Lower lobe of right lung (tissue), 2 donors: ENCODE measurements at regions not wholly inside any gene's neighbourhood (a gene's known extent, or its start where the extent isn't known, plus 50 kb on each side); places are given as distances from the start of the nearest gene placed in this dataset.

Source experiments
- ATAC-seq, 2 donors: fragments of 200-7000 bp; cut with Tn5 transposase; one replicate each; pipeline ENCODE4 v1.9.1; 2020 to 2022; ENCODE audit warnings: mild to moderate bottlenecking in 2 of 2, moderate library complexity in 2 of 2
- DNase-seq: peaks from one replicate; pipeline ENCODE4 v3.0.0-alpha.2; 2020
- H3K27ac ChIP-seq: fragments of 200-600 bp; one replicate; pipeline ENCODE4 v1.8.0; 2022
- H3K27me3 ChIP-seq: fragments of 200-600 bp; one replicate; pipeline ENCODE4 v1.8.0; 2022; ENCODE audit warnings: low read depth
- H3K36me3 ChIP-seq: fragments of 200-600 bp; one replicate; pipeline ENCODE4 v1.8.0; 2022; ENCODE audit warnings: mild to moderate bottlenecking
- H3K4me1 ChIP-seq: fragments of 200-600 bp; one replicate; pipeline ENCODE4 v1.8.0; 2022
- H3K4me3 ChIP-seq: fragments of 200-600 bp; one replicate; pipeline ENCODE4 v1.8.0; 2022; ENCODE audit warnings: mild to moderate bottlenecking
- H3K9me3 ChIP-seq: fragments of 200-600 bp; one replicate; pipeline ENCODE4 v1.8.0; 2022
- intact Hi-C: fragments of 100-400 bp; cut with DNase I; formaldehyde crosslinking; loops from one replicate; pipeline ENCODE4 v1.11.0; 2022
- TF ChIP-seq, protein P1 (sequence below): fragments of 200-600 bp; IDR thresholded peaks from one replicate; pipeline ENCODE4 v1.8.0; 2022; ENCODE audit warnings: antibody characterized with exemption, mild to moderate bottlenecking
- donor health status: DM: no; HTN: yes; CAD: no; lungs with severe emphysema.

DNA sequence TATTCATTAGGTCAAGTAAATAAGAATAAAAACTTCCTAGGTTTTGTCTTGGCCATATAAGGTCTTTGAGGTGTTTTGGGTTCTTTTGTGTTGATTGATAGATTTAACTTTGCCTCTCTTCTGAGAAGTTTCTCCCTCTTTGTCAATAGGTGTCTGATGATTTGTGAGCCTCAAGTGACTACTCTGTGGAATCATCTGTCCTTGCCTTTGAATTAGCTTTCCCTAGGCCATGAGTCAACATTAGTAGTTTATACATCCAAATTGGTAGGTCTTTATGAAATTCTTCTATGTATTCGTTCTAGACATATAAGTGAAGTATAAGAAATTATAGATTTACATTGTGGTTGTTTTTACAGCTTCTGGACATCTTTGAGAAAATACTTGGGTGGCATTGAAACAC lies 864.4 kb downstream of the USP25 start:
- Histone ChIP-seq H3K9me3 (no peaks in the 10 kb centered on the region), H3K36me3 (no peaks in the 10 kb centered on the region), H3K27ac (no peak overlapping the region), H3K27me3 (no peaks in the 10 kb centered on the region), H3K4me1 (no peaks in the 10 kb centered on the region), H3K4me3 (no peak overlapping the region)
- ATAC-seq (no peak), DNase-seq (no peak)
- TF ChIP-seq, protein P1, sequence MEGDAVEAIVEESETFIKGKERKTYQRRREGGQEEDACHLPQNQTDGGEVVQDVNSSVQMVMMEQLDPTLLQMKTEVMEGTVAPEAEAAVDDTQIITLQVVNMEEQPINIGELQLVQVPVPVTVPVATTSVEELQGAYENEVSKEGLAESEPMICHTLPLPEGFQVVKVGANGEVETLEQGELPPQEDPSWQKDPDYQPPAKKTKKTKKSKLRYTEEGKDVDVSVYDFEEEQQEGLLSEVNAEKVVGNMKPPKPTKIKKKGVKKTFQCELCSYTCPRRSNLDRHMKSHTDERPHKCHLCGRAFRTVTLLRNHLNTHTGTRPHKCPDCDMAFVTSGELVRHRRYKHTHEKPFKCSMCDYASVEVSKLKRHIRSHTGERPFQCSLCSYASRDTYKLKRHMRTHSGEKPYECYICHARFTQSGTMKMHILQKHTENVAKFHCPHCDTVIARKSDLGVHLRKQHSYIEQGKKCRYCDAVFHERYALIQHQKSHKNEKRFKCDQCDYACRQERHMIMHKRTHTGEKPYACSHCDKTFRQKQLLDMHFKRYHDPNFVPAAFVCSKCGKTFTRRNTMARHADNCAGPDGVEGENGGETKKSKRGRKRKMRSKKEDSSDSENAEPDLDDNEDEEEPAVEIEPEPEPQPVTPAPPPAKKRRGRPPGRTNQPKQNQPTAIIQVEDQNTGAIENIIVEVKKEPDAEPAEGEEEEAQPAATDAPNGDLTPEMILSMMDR: no peak
- intact Hi-C loops: no loop called here

- Histone ChIP-seq H3K27ac (no peak overlapping the region), H3K4me3 (no peak overlapping the region), H3K9me3 (no peaks in the 10 kb centered on the region), H3K27me3 (no peaks in the 10 kb centered on the region), H3K36me3 (no peaks in the 10 kb centered on the region), H3K4me1 (no peaks in the 10 kb centered on the region)
- no peak for ATAC-seq
- no peak for DNase-seq
- intact Hi-C loops: no loop called here
- TF ChIP-seq, protein P1: no peak
These were observed 866.6 kb downstream of the USP25 start for GRCh38 chr21:16596369-16596768.

GRCh38 chr21:16597753-16598152 lies 868.0 kb downstream of the USP25 start:
- H3K4me1 ChIP-seq: no peaks in the 10 kb centered on the region
- TF ChIP-seq, protein P1: no peak
- H3K27ac ChIP-seq: no peak overlapping the region
- no peaks in the 10 kb centered on the region for H3K36me3 ChIP-seq
- intact Hi-C loops: no loop called here
- no peaks in the 10 kb centered on the region for H3K27me3 ChIP-seq
- no peak for ATAC-seq
- DNase-seq: no peak
- no peaks in the 10 kb centered on the region for H3K9me3 ChIP-seq
- H3K4me3 ChIP-seq: no peak overlapping the region

DNA sequence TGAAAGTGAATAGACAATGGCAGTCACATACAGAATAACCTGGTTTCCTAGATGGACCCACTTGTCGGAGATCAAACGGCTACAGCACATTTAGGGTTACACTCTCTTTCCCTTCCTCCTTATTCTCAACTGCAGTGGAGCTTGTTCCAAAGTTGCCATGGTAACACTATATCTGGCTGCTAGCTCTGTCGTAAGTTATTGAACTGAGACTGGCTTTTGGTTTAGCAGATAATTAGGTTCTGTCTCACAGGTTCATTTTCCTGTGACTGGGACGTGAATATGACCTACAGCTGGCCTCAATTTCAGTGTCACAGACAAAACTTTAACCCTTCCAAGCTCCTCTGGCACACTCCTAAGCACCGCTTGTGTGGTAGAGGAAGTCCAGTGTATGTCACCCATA lies 875.8 kb downstream of the USP25 start:
- DNase-seq: no peak
- Histone ChIP-seq H3K9me3 (no peaks in the 10 kb centered on the region), H3K27me3 (no peaks in the 10 kb centered on the region), H3K36me3 (no peaks in the 10 kb centered on the region), H3K4me3 (no peak overlapping the region), H3K27ac (no peak overlapping the region), H3K4me1 (no peaks in the 10 kb centered on the region)
- ATAC-seq: no peak
- intact Hi-C loops: no loop called here
- TF ChIP-seq, protein P1: no peak

- Histone ChIP-seq H3K4me1 (no peaks in the 10 kb centered on the region), H3K27me3 (no peaks in the 10 kb centered on the region), H3K27ac (no peak overlapping the region), H3K36me3 (no peaks in the 10 kb centered on the region), H3K4me3 (no peak overlapping the region), H3K9me3 (no peaks in the 10 kb centered on the region)
- DNase-seq: no peak
- intact Hi-C loops: no loop called here
- TF ChIP-seq, protein P1: no peak
- ATAC-seq: no peak
These were observed 876.5 kb downstream of the USP25 start for GRCh38 chr21:16606271-16606670.
